Central memory CD8-positive, alpha-beta T cell (primary cell): ENCODE measurements at regions not wholly inside any gene's neighbourhood (a gene's known extent, or its start where the extent isn't known, plus 50 kb on each side); places are given as distances from the start of the nearest gene placed in this dataset.

Source experiments
- ATAC-seq: fragments of 150-1000 bp; cut with Tn5 transposase; replicated peaks from 2 replicates; pipeline ENCODE4 v1.10.0; 2022; ENCODE audit warnings: mild to moderate bottlenecking, moderate FRiP score, moderate number of reproducible peaks; ENCODE audit not compliant: poor library complexity, severe bottlenecking; ENCODE audit errors: extremely low read depth
- DNase-seq, 2 donors: peaks; one replicate each; pipeline ENCODE4 v3.0.0; 2021; ENCODE audit warnings: low spot score in 2 of 2
- H3K27ac Mint-ChIP-seq: one replicate; pipeline ENCODE4 v1.8.0; 2022; ENCODE audit warnings: low read depth, mild to moderate bottlenecking, moderate library complexity, mixed read lengths
- H3K27me3 Mint-ChIP-seq: one replicate; pipeline ENCODE4 v1.8.0; 2022; ENCODE audit warnings: mixed read lengths
- H3K36me3 Mint-ChIP-seq: one replicate; pipeline ENCODE4 v1.8.0; 2022; ENCODE audit warnings: mild to moderate bottlenecking, moderate library complexity, mixed read lengths; ENCODE audit not compliant: insufficient read depth
- H3K4me1 Mint-ChIP-seq: one replicate; pipeline ENCODE4 v1.8.0; 2022; ENCODE audit warnings: mixed read lengths
- H3K4me3 Mint-ChIP-seq: one replicate; pipeline ENCODE4 v1.8.0; 2022; ENCODE audit warnings: mild to moderate bottlenecking, moderate library complexity, mixed read lengths
- H3K9me3 Mint-ChIP-seq: one replicate; pipeline ENCODE4 v1.8.0; 2022; ENCODE audit warnings: mixed read lengths

DNA sequence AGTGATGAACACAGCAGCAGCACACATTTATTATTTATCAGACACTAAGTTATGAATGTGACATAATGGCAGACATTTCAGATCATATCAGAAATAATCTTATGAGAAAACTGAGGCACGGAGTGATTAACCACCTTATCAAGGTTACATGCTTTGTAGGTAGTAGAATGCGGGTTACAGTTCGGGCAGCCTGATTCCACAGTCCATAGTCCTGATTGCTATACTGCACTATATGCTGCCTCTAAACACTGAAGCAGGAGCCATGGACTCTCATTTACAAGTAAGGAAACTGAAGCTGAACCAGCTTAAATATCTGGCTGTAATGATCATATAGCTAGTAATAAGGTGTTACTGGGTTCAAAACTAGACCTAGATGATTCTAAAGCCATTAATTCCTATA is 291.3 kb upstream of the ADAMTSL1 start:
- no peak overlapping the region for H3K4me3 Mint-ChIP-seq
- peaks cover 3% of the 10 kb centered on the region for H3K9me3 Mint-ChIP-seq
- no peak overlapping the region for H3K27ac Mint-ChIP-seq
- H3K4me1 Mint-ChIP-seq, result no peaks in the 10 kb centered on the region
- ATAC-seq, result no peak
- no peak for DNase-seq
- no peaks in the 10 kb centered on the region for H3K27me3 Mint-ChIP-seq
- no peaks in the 10 kb centered on the region for H3K36me3 Mint-ChIP-seq

DNA sequence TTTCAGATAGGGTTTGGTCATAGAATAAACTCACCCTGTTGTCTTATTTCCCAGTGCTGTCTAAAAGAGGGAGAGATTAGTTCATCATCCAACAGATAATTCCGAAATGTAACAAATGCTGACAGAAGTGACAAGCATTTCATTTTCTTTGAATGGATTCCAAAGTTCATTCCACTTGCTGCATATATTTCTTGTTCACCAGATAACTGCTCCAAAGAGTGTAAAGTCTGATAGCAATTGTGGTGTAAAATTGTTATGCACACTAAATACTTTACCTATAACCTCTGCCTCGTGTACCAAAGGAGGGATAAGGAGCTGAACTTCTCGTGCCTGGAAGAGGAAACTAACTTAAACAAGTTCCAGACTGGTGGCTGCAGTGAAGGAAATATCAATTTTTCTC is 290.0 kb upstream of the ADAMTSL1 start:
- H3K36me3 Mint-ChIP-seq, result no peaks in the 10 kb centered on the region
- H3K4me3 Mint-ChIP-seq, result no peak overlapping the region
- no peaks in the 10 kb centered on the region for H3K9me3 Mint-ChIP-seq
- ATAC-seq (no peak), DNase-seq (no peak)
- H3K27ac Mint-ChIP-seq, result no peak overlapping the region
- H3K4me1 Mint-ChIP-seq, result no peaks in the 10 kb centered on the region
- no peaks in the 10 kb centered on the region for H3K27me3 Mint-ChIP-seq

DNA sequence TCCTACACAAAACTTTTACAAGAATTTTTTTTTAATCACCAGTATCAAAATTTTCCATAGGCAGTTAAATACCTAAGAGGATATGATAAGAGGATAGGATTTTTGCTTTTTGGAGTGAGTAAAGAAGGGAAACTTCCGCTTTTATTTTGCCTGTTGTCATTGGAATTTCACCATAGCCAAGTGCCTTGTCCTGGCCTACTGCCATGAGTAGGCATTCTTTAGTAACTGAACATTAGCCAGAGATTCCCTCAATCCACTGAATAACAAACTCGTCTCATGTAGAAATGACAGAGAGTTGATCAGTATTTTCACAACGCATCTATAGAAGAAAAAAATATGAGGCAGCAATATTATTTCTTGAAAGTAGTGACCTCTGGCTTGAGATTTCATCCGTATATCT is 289.6 kb upstream of the ADAMTSL1 start:
- H3K4me1 Mint-ChIP-seq, result no peaks in the 10 kb centered on the region
- H3K4me3 Mint-ChIP-seq, result no peak overlapping the region
- H3K27ac Mint-ChIP-seq, result no peak overlapping the region
- no peak for ATAC-seq
- H3K27me3 Mint-ChIP-seq, result no peaks in the 10 kb centered on the region
- no peak for DNase-seq
- H3K36me3 Mint-ChIP-seq, result no peaks in the 10 kb centered on the region
- H3K9me3 Mint-ChIP-seq, result no peaks in the 10 kb centered on the region

DNA sequence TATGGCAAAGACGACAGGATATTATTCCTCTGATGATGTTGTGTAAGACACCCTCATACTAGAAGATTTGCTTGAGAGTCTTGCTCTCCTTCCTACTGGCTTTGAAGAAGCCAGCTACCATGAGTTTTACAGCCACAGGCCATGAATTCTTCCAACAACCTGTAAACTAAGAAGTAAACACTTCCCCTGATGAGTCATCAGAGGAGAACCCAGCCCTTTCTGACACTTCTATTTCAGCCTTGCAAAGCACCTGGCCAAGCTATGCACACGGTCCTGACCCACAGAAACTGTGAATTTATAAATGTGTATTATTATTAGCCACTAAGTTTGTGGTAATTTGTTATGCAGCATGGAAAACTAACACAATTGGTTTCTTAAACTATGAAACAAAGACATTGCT is 288.8 kb upstream of the ADAMTSL1 start:
- ATAC-seq, result no peak
- Mint-ChIP-seq H3K36me3 (no peaks in the 10 kb centered on the region), H3K27me3 (no peaks in the 10 kb centered on the region), H3K4me1 (no peaks in the 10 kb centered on the region), H3K9me3 (no peaks in the 10 kb centered on the region), H3K4me3 (no peak overlapping the region), H3K27ac (no peak overlapping the region)
- DNase-seq, result no peak

DNA sequence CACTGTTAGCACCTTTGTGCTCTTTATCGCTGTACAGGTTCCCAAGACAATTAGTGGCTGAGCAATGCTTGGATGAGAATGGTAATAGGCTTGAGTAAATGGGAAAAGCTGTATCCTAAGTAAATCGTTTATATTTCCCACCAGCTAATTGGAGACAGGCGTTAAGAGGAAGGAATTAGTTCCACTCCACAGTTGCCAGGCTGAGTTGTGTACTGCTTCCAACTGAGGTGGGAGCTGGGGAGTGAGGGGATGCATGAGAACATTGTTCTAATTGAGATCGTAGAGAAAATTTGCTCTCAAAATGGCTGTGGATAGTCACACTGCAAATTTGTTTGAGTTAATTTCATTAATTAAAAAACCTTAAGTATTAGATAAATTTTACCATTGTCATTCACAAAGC is 285.0 kb upstream of the ADAMTSL1 start:
- Mint-ChIP-seq H3K4me3 (no peak overlapping the region), H3K9me3 (no peaks in the 10 kb centered on the region), H3K36me3 (no peaks in the 10 kb centered on the region), H3K4me1 (no peaks in the 10 kb centered on the region), H3K27me3 (no peaks in the 10 kb centered on the region), H3K27ac (no peak overlapping the region)
- no peak for ATAC-seq
- DNase-seq, result no peak

DNA sequence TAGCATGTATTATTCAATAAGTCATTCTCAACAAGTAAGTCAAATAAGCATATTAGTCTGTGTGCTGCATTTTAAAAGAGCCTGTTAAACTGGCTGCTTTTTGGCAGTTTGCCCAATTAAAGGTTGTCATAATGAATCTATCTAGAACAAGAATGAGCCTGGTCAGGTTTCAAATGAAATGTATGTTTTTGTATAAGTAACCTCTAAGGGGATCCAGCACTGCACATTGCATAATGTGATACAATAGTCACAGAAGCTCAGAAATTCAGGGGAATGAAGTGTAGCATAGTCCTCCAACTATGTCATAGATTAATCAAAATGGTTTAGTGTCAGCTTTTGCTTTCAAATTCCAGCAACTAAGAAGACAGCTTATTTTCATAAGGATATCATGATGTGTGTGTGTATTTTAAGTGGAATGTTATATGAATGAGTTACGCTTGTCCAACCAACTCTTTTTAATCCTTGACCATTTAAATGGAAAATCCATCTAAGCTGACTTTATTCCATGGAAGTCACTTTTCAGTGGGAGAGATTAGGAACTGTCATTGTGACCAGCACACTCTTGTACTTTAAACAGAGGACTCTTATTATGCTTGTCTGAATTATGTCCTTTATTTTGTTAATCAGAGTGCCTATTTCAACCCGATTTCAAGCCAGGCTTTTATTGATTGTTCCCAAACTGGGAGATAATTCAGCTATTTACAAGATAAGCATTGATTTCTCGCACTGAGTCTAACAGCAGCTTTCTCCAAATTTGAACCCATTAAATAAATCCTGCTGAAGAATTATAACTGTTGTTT is 283.9 kb upstream of the ADAMTSL1 start:
- Mint-ChIP-seq H3K27me3 (no peaks in the 10 kb centered on the region), H3K4me1 (no peaks in the 10 kb centered on the region), H3K4me3 (no peak overlapping the region), H3K36me3 (no peaks in the 10 kb centered on the region), H3K27ac (no peak overlapping the region), H3K9me3 (peaks cover 6% of the 10 kb centered on the region)
- DNase-seq (no peak), ATAC-seq (no peak)

DNA sequence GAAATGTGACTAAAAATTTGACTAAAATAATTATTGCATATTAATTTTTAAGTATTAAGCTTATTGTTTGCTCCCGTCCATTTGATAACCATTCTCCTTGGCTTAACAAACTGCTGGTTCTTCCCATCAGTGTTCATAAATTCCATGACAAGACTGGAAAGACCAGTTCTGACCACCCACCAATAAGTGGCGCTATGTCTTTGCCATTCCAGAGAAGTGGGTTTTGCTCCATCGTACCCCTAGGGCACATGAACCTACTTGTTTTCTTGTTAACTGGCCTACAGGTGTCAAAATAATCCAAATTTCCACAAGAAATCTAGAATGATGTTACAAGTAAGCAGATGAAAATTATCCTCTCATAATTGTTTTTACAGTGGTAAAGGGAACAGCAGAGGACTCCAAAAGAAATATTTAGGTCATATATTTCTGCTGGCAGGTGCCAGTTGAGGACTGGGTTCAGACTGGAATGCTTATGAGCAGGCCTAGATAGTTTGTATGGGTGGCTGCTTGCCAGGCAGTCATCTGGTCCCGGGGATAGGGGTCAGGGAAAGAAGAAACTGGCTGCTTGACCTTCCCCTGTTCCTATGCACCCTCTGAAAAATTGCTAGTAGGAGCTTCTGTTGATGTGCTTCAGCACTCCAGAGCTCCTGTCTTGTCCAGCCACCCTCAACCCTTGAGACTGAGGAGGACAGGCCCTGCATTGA is 283.1 kb upstream of the ADAMTSL1 start:
- peaks cover 6% of the 10 kb centered on the region for H3K9me3 Mint-ChIP-seq
- H3K4me1 Mint-ChIP-seq, result no peaks in the 10 kb centered on the region
- H3K27me3 Mint-ChIP-seq, result no peaks in the 10 kb centered on the region
- H3K36me3 Mint-ChIP-seq, result no peaks in the 10 kb centered on the region
- no peak overlapping the region for H3K4me3 Mint-ChIP-seq
- ATAC-seq (no peak), DNase-seq (no peak)
- no peak overlapping the region for H3K27ac Mint-ChIP-seq

DNA sequence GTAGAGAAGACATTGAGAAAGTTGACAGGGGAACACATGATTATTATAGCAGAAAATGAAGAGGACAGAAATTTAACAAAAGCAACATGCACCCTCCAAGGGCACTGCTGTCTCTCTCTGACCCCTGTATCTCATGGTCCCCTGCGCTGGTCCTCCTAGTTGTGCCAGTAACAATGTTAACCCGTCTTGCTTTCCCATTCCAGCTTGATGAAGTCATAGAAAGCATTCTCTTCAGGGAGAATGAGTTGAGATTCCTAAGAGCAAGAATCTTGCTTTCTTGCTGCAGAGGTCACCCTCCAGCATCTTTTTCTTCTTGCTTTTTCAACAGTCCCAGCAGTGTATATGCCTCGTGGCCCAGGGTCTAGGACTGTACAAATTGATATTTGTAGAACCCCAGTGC is 279.6 kb upstream of the ADAMTSL1 start:
- Mint-ChIP-seq H3K27ac (no peak overlapping the region), H3K4me1 (no peaks in the 10 kb centered on the region), H3K4me3 (no peak overlapping the region), H3K9me3 (peaks cover 6% of the 10 kb centered on the region), H3K27me3 (no peaks in the 10 kb centered on the region), H3K36me3 (no peaks in the 10 kb centered on the region)
- ATAC-seq, result no peak
- DNase-seq, result no peak

DNA sequence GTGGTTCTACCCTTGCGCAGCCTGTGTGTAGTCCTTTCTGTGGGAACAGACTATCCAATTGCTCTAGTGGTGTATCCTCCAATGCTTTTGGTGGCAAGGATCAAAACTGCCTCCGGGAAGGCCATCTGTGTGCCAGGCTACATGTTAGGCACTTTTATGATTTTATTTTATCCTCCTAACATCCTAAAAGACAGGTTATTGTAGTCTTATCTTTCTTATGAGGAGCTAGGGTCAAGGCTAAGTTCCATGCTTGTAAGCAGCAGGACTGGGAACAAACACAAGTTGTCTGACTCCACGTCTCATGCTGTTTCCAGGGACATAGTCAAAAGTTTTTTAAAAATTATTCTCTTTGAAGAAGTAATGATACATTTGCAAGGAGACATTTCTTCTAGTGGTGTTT is 278.7 kb upstream of the ADAMTSL1 start:
- no peak overlapping the region for H3K27ac Mint-ChIP-seq
- ATAC-seq, result no peak
- no peaks in the 10 kb centered on the region for H3K4me1 Mint-ChIP-seq
- no peaks in the 10 kb centered on the region for H3K27me3 Mint-ChIP-seq
- H3K9me3 Mint-ChIP-seq, result peaks cover 6% of the 10 kb centered on the region
- DNase-seq, result no peak
- H3K4me3 Mint-ChIP-seq, result no peak overlapping the region
- H3K36me3 Mint-ChIP-seq, result no peaks in the 10 kb centered on the region

DNA sequence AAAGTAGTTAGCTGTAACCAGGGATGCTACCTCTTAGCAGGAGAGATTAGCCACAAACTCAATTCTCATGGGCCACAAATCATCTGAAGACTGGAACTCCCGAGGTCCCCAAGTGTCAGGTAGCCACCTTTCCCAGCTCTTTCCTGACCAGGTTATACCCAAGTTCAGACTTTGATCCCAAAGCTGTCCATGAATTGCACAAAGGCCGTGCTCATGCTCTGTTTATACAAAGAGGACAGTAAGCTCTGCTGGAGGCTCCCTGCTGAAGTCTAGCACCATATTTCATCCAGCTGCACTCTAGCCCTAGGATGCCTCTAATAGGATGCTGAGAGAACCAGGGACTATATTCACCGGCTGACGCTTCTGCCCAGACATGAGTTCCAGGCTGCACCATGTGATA is 271.0 kb upstream of the ADAMTSL1 start:
- DNase-seq, result no peak
- Mint-ChIP-seq H3K36me3 (no peaks in the 10 kb centered on the region), H3K27me3 (no peaks in the 10 kb centered on the region), H3K27ac (no peak overlapping the region), H3K9me3 (no peaks in the 10 kb centered on the region), H3K4me1 (no peaks in the 10 kb centered on the region), H3K4me3 (no peak overlapping the region)
- ATAC-seq, result no peak

DNA sequence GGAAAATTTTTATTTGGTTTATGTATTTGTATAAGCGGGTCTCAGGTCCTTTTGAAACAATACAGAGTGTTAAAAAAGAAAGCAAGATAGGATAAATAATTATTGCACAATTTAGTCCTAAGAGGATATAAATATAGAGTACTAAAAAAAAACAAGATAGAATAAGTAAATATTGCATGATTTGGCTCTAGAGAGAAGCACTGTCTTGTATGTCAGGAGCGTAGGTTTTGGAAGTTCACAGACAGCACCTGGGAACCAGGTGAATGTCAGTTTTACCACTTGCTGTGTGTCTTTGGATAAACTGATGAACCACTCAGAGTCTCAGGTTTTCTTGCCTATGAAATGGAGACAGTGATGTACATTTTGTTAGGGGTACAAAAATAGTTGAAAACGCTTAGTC is 266.2 kb upstream of the ADAMTSL1 start:
- Mint-ChIP-seq H3K27ac (no peak overlapping the region), H3K36me3 (no peaks in the 10 kb centered on the region), H3K4me3 (no peak overlapping the region), H3K27me3 (no peaks in the 10 kb centered on the region), H3K9me3 (no peaks in the 10 kb centered on the region), H3K4me1 (no peaks in the 10 kb centered on the region)
- DNase-seq (no peak), ATAC-seq (no peak)

DNA sequence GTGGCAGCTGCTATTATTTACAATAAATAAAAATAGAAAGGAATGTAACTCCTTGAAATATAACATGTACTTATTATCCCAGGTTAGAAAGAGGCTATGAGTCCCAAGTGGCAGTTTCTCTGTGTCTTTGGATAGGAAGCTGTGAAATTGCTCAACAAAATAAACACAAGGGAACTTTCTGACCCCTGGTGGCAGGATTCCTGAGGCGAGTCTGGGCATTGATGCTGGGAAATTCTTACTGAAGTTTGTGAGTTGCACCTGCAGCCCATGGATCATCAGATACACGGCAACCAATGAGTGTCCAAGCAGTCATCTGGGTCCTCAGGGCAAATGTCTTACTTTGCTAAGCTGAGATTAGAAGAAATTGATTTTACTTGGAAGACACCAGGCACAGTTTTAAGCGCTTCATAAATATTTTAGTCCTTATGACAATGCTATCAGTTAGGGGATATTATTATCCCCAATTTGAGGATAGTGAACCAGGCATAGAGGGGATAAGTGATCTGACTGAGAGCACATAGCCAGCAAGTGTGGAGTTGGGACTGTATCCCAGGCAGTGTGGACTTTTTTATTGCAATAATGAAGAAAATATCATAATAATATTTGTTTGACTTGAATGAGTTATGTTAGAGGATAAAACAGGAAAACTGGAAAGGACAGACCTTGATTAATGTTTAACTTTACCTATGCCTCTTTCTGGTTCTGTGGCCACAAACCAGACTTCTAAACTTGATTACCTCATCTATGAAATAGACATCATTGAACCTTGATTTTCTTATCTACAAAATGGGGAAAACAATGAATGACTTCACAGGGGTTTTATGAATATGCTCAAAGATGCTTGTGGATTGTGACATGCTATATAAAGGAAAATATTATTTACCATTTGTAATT is 265.5 kb upstream of the ADAMTSL1 start:
- Mint-ChIP-seq H3K27me3 (no peaks in the 10 kb centered on the region), H3K4me1 (no peaks in the 10 kb centered on the region), H3K36me3 (no peaks in the 10 kb centered on the region), H3K27ac (no peak overlapping the region), H3K9me3 (no peaks in the 10 kb centered on the region), H3K4me3 (no peak overlapping the region)
- ATAC-seq (no peak), DNase-seq (no peak)
